ENCODE measurements at regions not wholly inside any gene's neighbourhood (a gene's known extent, or its start where the extent isn't known, plus 50 kb on each side); places are given as distances from the start of the nearest gene placed in this dataset.

DNA sequence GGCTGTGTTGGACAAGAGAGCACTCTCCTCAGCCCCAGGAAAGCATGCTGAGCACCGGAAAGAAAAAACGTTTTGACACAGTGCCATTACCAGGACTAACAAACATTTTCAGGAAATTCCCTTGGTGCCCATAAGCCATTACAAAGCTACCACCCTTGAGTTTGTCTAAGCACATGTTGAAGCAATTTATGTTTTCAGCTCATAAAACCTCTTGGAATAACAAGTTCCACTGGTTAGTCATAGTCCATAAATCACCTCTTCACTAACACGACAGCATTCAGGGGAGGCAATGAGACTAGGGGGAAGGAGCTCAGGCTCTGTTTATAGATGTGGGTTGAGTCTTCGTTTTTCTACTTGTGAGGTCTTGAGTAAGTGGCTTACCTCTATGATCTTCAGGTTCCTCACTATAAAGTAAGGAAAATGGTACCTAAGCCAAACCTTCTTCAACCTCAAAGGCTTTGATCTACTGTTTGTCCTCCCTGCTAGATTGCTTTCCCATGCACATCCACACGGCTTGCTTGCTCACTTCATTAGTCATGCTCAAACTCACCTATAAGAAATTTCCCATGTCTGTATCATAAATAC, 65.4 kb downstream of the DRD1 start:
- Histone ChIP-seq H3K27me3 (ENCODE audit: control insufficient read depth, insufficient read depth, low read length) (no peaks in the 10 kb centered on the region), H3K9me3 (replicated peaks; ENCODE audit: control insufficient read depth, low read depth, low read length) (no peaks in the 10 kb centered on the region), H3K4me3 (ENCODE audit: low read length) (no peak overlapping the region), H3K27ac (ENCODE audit: low read length) (no peak overlapping the region), H3K36me3 (ENCODE audit: control insufficient read depth, insufficient read depth, low read length) (no peaks in the 10 kb centered on the region), H3K4me1 (ENCODE audit: control insufficient read depth, insufficient read depth, low read length) (no peaks in the 10 kb centered on the region)
- 0% methylated on average over 1 of the region's 5 CpGs for WGBS (ENCODE audit: insufficient coverage)
- DNase-seq: no peak

DNA sequence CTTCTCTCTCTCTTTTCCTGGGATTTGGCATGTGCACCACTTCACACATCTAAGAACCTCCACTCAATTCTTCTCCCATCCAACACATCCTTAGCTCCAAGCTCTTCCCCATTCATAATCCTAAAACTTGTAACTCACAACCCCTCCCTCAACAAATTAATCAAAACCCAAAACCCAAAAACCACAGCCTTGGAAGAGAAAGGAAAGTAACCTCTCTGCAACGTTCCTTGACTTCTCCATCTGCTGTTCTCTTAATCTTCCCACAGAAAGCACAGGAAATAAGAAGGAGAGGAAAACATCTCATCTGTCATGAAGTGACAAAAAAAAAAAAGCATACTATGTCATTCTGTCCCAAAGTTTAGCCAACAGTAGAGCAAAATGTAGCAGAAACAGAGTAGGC, 66.2 kb downstream of the DRD1 start:
- H3K9me3 ChIP-seq (replicated peaks; ENCODE audit: control insufficient read depth, low read depth, low read length): no peaks in the 10 kb centered on the region
- H3K36me3 ChIP-seq (ENCODE audit: control insufficient read depth, insufficient read depth, low read length): no peaks in the 10 kb centered on the region
- H3K27ac ChIP-seq (ENCODE audit: low read length): no peak overlapping the region
- no peak for DNase-seq
- no CpG with 5 or more reads among the region's 1 CpG for WGBS (ENCODE audit: insufficient coverage)
- H3K4me3 ChIP-seq (ENCODE audit: low read length): no peak overlapping the region
- no peaks in the 10 kb centered on the region for H3K4me1 ChIP-seq (ENCODE audit: control insufficient read depth, insufficient read depth, low read length)
- no peaks in the 10 kb centered on the region for H3K27me3 ChIP-seq (ENCODE audit: control insufficient read depth, insufficient read depth, low read length)

DNA sequence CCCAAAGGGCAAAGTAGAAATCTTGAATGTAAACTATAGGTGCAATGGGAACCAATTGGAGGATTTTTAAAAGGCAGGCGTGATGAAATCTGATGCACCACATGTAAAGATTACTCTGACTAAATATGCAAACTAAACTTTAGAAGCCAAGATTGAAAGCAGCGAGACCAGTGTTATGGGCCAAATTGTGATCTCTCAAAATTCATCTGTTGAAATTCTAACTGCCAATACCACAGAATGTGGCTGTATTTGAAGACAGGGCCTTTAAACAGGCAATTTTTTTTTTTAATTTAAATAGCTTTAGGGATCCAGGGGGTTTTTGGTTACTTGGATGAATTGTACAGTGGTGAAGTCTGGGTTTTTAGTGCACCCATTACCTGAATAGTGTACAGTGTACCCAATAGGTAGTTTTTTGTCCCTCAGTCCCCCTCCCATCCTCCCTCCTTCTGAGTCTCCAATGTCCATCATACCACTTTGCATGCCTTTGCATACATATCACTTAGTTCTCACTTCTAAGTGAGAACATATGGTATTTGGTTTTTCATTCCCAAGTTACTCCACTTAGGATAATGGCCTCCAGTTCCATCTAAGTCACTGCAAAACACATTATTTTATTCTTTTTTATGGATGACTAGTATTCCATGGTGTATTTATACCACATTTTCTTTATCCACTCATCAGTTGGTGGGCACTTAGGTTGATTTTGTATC, 69.7 kb downstream of the DRD1 start:
- no peaks in the 10 kb centered on the region for H3K9me3 ChIP-seq (replicated peaks; ENCODE audit: control insufficient read depth, low read depth, low read length)
- no peaks in the 10 kb centered on the region for H3K27me3 ChIP-seq (ENCODE audit: control insufficient read depth, insufficient read depth, low read length)
- H3K36me3 ChIP-seq (ENCODE audit: control insufficient read depth, insufficient read depth, low read length): no peaks in the 10 kb centered on the region
- H3K4me3 ChIP-seq (ENCODE audit: low read length): no peak overlapping the region
- H3K4me1 ChIP-seq (ENCODE audit: control insufficient read depth, insufficient read depth, low read length): no peaks in the 10 kb centered on the region
- WGBS (ENCODE audit: insufficient coverage): no CpG with 5 or more reads among the region's 2 CpGs
- DNase-seq: no peak
- no peak overlapping the region for H3K27ac ChIP-seq (ENCODE audit: low read length)

DNA sequence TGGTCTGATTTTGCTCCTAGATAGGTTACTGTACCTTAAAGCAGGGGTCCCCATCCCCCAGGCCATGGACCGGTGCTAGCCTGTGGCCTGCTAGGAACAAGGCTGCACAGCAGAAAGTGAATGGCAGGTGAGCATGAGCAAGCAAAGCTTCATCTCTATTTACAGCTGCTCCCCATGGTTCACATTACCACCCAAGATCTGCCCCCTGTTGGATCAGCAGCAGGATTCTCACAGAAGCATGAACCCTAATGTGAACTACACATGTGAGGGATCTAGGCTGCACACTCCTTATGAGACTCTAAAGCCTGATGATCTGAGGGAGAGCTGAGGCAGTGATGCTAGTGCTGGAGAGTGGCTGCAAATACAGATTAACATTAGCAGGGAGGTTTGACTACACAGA, 78.1 kb downstream of the DRD1 start:
- Histone ChIP-seq H3K4me3 (ENCODE audit: low read length) (no peak overlapping the region), H3K4me1 (ENCODE audit: control insufficient read depth, insufficient read depth, low read length) (no peaks in the 10 kb centered on the region), H3K27me3 (ENCODE audit: control insufficient read depth, insufficient read depth, low read length) (no peaks in the 10 kb centered on the region), H3K27ac (ENCODE audit: low read length) (no peak overlapping the region), H3K36me3 (ENCODE audit: control insufficient read depth, insufficient read depth, low read length) (no peaks in the 10 kb centered on the region), H3K9me3 (replicated peaks; ENCODE audit: control insufficient read depth, low read depth, low read length) (no peaks in the 10 kb centered on the region)
- DNase-seq: no peak
- no CpG with 5 or more reads among the region's 1 CpG for WGBS (ENCODE audit: insufficient coverage)

DNA sequence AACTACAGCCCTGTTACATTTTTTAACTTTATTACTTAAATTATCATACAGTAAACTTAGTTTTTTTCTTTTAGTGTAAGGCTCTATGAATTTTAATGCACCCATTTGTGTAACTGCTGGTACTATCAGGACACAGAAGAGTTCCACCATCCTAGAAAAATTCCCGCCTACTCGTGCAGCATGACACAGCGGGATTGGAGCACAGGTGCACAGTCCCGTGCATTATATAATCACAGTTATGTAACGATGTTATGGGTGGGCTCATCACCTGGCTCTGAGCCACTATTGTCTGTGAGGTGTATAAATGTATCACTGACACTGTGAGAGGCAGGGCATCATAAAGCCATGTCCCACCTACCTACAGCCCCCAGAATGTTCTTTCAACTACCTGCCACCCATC, 80.7 kb downstream of the DRD1 start:
- no peak overlapping the region for H3K4me3 ChIP-seq (ENCODE audit: low read length)
- H3K9me3 ChIP-seq (replicated peaks; ENCODE audit: control insufficient read depth, low read depth, low read length): no peaks in the 10 kb centered on the region
- WGBS (ENCODE audit: insufficient coverage): 100% methylated on average over 3 of the region's 5 CpGs
- no peaks in the 10 kb centered on the region for H3K4me1 ChIP-seq (ENCODE audit: control insufficient read depth, insufficient read depth, low read length)
- no peak for DNase-seq
- H3K36me3 ChIP-seq (ENCODE audit: control insufficient read depth, insufficient read depth, low read length): no peaks in the 10 kb centered on the region
- no peak overlapping the region for H3K27ac ChIP-seq (ENCODE audit: low read length)
- no peaks in the 10 kb centered on the region for H3K27me3 ChIP-seq (ENCODE audit: control insufficient read depth, insufficient read depth, low read length)

DNA sequence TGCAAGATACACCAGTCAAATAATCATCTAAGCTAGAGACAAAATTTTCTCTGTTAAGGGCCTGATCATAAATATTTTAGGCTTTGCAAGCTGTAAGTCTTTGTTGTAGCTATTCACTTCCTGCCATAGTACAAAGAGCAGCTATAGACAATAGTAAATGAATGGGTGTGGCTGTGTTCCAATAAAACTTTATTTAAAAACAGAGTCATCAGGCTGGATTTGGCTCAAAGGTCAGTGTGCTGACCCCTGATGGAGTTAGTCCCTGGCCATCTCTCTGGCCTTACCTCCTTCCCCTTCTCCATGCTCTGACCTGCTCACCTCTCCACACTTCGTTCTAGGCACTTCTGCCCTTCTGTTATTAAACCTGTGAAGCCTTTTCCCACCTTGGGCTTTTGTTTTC, 86.0 kb downstream of the DRD1 start:
- H3K27me3 ChIP-seq (ENCODE audit: control insufficient read depth, insufficient read depth, low read length): no peaks in the 10 kb centered on the region
- WGBS (ENCODE audit: insufficient coverage): 85% methylated on average over 1 of the region's 1 CpG
- no peak overlapping the region for H3K4me3 ChIP-seq (ENCODE audit: low read length)
- no peaks in the 10 kb centered on the region for H3K4me1 ChIP-seq (ENCODE audit: control insufficient read depth, insufficient read depth, low read length)
- H3K27ac ChIP-seq (ENCODE audit: low read length): no peak overlapping the region
- H3K9me3 ChIP-seq (replicated peaks; ENCODE audit: control insufficient read depth, low read depth, low read length): no peaks in the 10 kb centered on the region
- no peak for DNase-seq
- H3K36me3 ChIP-seq (ENCODE audit: control insufficient read depth, insufficient read depth, low read length): no peaks in the 10 kb centered on the region

DNA sequence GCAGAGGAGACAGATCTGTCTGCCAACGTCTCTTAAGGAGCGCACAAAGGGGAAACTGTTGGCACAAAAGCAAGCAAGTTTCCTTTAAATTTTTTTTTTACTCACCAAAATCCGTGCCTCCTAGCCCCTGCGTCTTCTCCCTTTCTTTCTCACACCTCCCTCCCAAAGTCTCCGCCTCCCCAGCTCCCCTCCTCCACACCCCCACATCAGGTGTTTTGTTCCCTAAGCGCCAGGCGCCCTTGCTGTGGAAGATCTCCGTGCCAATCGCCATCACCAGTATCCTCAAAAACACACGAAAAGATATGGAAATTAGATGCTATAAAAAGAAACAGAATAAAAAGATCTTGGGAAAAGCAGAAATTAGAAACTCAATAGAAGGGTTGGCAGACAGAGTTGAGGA, 87.6 kb downstream of the DRD1 start:
- no peak for DNase-seq
- Histone ChIP-seq H3K27me3 (ENCODE audit: control insufficient read depth, insufficient read depth, low read length) (no peaks in the 10 kb centered on the region), H3K9me3 (replicated peaks; ENCODE audit: control insufficient read depth, low read depth, low read length) (no peaks in the 10 kb centered on the region), H3K4me1 (ENCODE audit: control insufficient read depth, insufficient read depth, low read length) (no peaks in the 10 kb centered on the region), H3K4me3 (ENCODE audit: low read length) (no peak overlapping the region), H3K36me3 (ENCODE audit: control insufficient read depth, insufficient read depth, low read length) (no peaks in the 10 kb centered on the region), H3K27ac (ENCODE audit: low read length) (no peak overlapping the region)
- WGBS (ENCODE audit: insufficient coverage): 48% methylated on average over 5 of the region's 10 CpGs

DNA sequence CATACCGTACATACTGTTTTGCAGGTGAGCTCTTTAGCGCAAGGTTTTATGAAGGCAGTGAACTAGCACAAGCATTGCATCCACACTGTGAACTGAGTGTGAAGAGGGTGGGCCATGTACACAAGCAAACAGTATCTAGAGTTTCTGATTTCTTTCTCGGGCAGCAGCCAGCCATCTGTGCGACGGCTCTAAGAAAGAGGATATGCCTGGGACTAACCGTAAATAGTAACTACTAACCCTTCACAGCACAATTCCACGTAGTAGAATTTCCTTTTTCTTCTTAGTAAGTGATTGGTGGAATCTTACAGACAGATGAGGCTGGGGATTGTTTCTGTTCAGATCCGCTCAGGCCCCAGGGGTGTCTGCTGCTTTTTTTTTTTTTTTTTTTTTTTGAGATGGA, 89.0 kb downstream of the DRD1 start:
- Histone ChIP-seq H3K27me3 (ENCODE audit: control insufficient read depth, insufficient read depth, low read length) (no peaks in the 10 kb centered on the region), H3K4me1 (ENCODE audit: control insufficient read depth, insufficient read depth, low read length) (no peaks in the 10 kb centered on the region), H3K27ac (ENCODE audit: low read length) (no peak overlapping the region), H3K9me3 (replicated peaks; ENCODE audit: control insufficient read depth, low read depth, low read length) (no peaks in the 10 kb centered on the region), H3K4me3 (ENCODE audit: low read length) (no peak overlapping the region), H3K36me3 (ENCODE audit: control insufficient read depth, insufficient read depth, low read length) (no peaks in the 10 kb centered on the region)
- DNase-seq: peak; percentile 2
- no CpG with 5 or more reads among the region's 8 CpGs for WGBS (ENCODE audit: insufficient coverage)

DNA sequence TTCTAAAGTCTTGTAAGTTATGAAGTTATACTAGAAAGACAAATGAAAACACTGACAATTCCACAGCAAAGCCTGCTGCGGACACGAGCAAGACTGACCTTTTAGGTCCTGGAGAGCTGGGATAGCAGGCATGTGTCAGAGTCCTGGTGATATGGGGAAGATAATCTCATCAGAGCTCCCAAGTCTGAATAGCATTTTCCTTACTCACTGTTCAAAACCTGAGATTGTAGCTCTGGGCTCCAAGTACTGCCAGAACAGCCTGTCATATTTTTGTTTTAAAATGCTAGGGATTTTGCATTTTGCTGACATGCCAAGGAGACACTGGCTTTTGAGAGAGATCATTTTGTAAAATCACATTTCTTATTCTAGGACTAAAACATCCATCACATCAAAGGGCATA, 90.1 kb downstream of the DRD1 start:
- Histone ChIP-seq H3K27me3 (ENCODE audit: control insufficient read depth, insufficient read depth, low read length) (no peaks in the 10 kb centered on the region), H3K4me3 (ENCODE audit: low read length) (no peak overlapping the region), H3K27ac (ENCODE audit: low read length) (no peak overlapping the region), H3K4me1 (ENCODE audit: control insufficient read depth, insufficient read depth, low read length) (no peaks in the 10 kb centered on the region), H3K36me3 (ENCODE audit: control insufficient read depth, insufficient read depth, low read length) (no peaks in the 10 kb centered on the region), H3K9me3 (replicated peaks; ENCODE audit: control insufficient read depth, low read depth, low read length) (no peaks in the 10 kb centered on the region)
- DNase-seq: no peak
- no CpG with 5 or more reads among the region's 2 CpGs for WGBS (ENCODE audit: insufficient coverage)

DNA sequence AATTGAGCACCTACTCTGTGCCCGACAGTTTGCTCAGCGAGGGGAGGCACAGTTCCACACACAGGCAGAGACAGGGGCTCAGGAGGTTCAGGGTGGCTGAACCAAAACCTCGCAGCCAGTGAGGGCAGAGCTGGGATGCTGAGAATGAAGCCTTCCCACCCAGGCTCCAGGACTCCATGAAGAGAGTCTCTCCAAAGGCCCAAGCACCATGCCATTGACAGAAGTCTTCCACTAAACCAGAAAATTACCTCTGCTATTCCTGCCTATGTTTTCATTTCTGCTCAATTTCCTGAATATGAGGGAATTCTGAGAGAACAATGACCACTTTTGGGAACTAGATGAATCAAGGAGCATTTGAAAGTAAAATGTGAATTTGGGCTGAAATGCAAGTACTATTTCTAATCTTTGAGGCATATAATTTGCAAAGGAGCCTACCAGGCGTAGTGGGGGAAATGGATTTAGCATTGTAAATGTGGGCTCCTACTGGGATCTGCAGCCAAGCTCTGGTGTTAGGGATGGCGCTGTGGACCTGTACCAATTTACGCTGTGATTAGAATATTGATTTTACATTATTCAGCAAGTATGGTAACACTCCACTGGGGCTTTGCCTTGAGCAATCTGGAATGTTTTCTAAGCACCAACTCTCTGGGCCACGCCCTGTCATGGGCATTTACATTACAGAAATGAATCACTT, 91.9 kb downstream of the DRD1 start:
- Histone ChIP-seq H3K36me3 (ENCODE audit: control insufficient read depth, insufficient read depth, low read length) (no peaks in the 10 kb centered on the region), H3K27me3 (ENCODE audit: control insufficient read depth, insufficient read depth, low read length) (no peaks in the 10 kb centered on the region), H3K9me3 (replicated peaks; ENCODE audit: control insufficient read depth, low read depth, low read length) (no peaks in the 10 kb centered on the region), H3K4me3 (ENCODE audit: low read length) (no peak overlapping the region), H3K27ac (ENCODE audit: low read length) (no peak overlapping the region), H3K4me1 (ENCODE audit: control insufficient read depth, insufficient read depth, low read length) (no peaks in the 10 kb centered on the region)
- 73% methylated on average over 3 of the region's 7 CpGs for WGBS (ENCODE audit: insufficient coverage)
- DNase-seq: no peak

Measured in muscle of leg (tissue), 3 donors.